C1 segment of cervical spinal cord (tissue), 14 donors: ENCODE measurements at regions not wholly inside any gene's neighbourhood (a gene's known extent, or its start where the extent isn't known, plus 50 kb on each side); places are given as distances from the start of the nearest gene placed in this dataset.
"Not testable (repeated sequence)": the region's sequence is repeated elsewhere in the genome, so short reads cannot be mapped to it uniquely, and the experiment has no call there.

Source experiments
- DNase-seq, 14 donors: peaks; one replicate each; lab custom pipeline; 2025; lab: John Stamatoyannopoulos, UW

GRCh38 chr2:122011493-122012270, 256.2 kb downstream of the TSN start:
- DNase-seq: no peak

GRCh38 chr2:122018736-122019135, 263.3 kb downstream of the TSN start:
- DNase-seq: no peak

- peak in 4 of 14 donors; percentile 4 to 6 (median 6) for DNase-seq
Observed at GRCh38 chr2:122019724-122020123, 264.3 kb downstream of the TSN start.

GRCh38 chr2:122020377-122020776, 264.9 kb downstream of the TSN start:
- DNase-seq: no peak

GRCh38 chr2:122021941-122022340, 266.5 kb downstream of the TSN start:
- no peak for DNase-seq

- no peak for DNase-seq
Observed at GRCh38 chr2:122022531-122022930, 267.1 kb downstream of the TSN start.

GRCh38 chr2:122023059-122023864, 267.8 kb downstream of the TSN start:
- DNase-seq: no peak

GRCh38 chr2:122027510-122028217, 272.2 kb downstream of the TSN start:
- DNase-seq: no peak

- DNase-seq: no peak
Observed at GRCh38 chr2:122028371-122029100, 273.1 kb downstream of the TSN start.

- DNase-seq: no peak
Observed at GRCh38 chr2:122029456-122029855, 274.0 kb downstream of the TSN start.

GRCh38 chr2:122029945-122030344, 274.5 kb downstream of the TSN start:
- DNase-seq: no peak

GRCh38 chr2:122031544-122032263, 276.3 kb downstream of the TSN start:
- DNase-seq: no peak

- no peak for DNase-seq
Observed at GRCh38 chr2:122032264-122032645, 276.8 kb downstream of the TSN start.

GRCh38 chr2:122033778-122034177, 278.3 kb downstream of the TSN start:
- no peak for DNase-seq

- DNase-seq: no peak
Observed at GRCh38 chr2:122034344-122034743, 278.9 kb downstream of the TSN start.

- no peak for DNase-seq
Observed at GRCh38 chr2:122034777-122035176, 279.3 kb downstream of the TSN start.

- DNase-seq: not testable (repeated sequence)
Observed at GRCh38 chr2:122038816-122039215, 283.4 kb downstream of the TSN start.

- DNase-seq: no peak
Observed at GRCh38 chr2:122041455-122041854, 286.0 kb downstream of the TSN start.

- DNase-seq: not testable (repeated sequence)
Observed at GRCh38 chr2:122051659-122052058, 296.2 kb downstream of the TSN start.

GRCh38 chr2:122055521-122055931, 300.1 kb downstream of the TSN start:
- DNase-seq: no peak

GRCh38 chr2:122056853-122057252, 301.4 kb downstream of the TSN start:
- DNase-seq: no peak
